Fibroblast of mammary gland (primary cell): ENCODE measurements at regions not wholly inside any gene's neighbourhood (a gene's known extent, or its start where the extent isn't known, plus 50 kb on each side); places are given as distances from the start of the nearest gene placed in this dataset.

Experiments used
- DNase-seq: peaks from one replicate; pipeline ENCODE4 v3.0.0-alpha.2; 2010; ENCODE audit warnings: low read depth
- H3K4me3 ChIP-seq: 2 replicates; pipeline ENCODE4 v1.5.1; 2011; ENCODE audit warnings: low read depth, mild to moderate bottlenecking, low read length, moderate library complexity; ENCODE audit not compliant: control insufficient read depth
- CTCF ChIP-seq: conservative IDR thresholded peaks from 2 replicates; pipeline ENCODE4 v1.5.1; 2011; ENCODE audit warnings: low read depth, low read length, inconsistent platforms; ENCODE audit not compliant: control insufficient read depth, insufficient read depth

GRCh38 chr7:17460665-17461064 lies 162.2 kb downstream of the AHR start:
- no peak for TF ChIP-seq CTCF
- no peak for DNase-seq
- H3K4me3 ChIP-seq, result no peak overlapping the region

GRCh38 chr7:17462131-17462631 lies 163.7 kb downstream of the AHR start:
- H3K4me3 ChIP-seq, result no peak overlapping the region
- no peak for DNase-seq
- no peak for TF ChIP-seq CTCF

GRCh38 chr7:17463511-17464085 lies 165.1 kb downstream of the AHR start:
- DNase-seq, result no peak
- TF ChIP-seq CTCF, result no peak
- H3K4me3 ChIP-seq, result no peak overlapping the region

- TF ChIP-seq CTCF, result no peak
- DNase-seq, result no peak
- no peak overlapping the region for H3K4me3 ChIP-seq
These were observed 167.8 kb downstream of the AHR start for GRCh38 chr7:17466216-17466615.

- no peak overlapping the region for H3K4me3 ChIP-seq
- TF ChIP-seq CTCF, result no peak
- DNase-seq, result no peak
These were observed 169.0 kb downstream of the AHR start for GRCh38 chr7:17467386-17467945.

- no peak overlapping the region for H3K4me3 ChIP-seq
- TF ChIP-seq CTCF, result no peak
- DNase-seq, result no peak
These were observed 172.9 kb downstream of the AHR start for GRCh38 chr7:17471325-17471724.
